Gastroesophageal sphincter (tissue), 3 donors: ENCODE measurements at regions not wholly inside any gene's neighbourhood (a gene's known extent, or its start where the extent isn't known, plus 50 kb on each side); places are given as distances from the start of the nearest gene placed in this dataset.

Experiments
- CTCF ChIP-seq, 4 experiments: fragments of 200-600 bp in 2 of 4; fragments of 450-650 bp in 2 of 4; sonication (generic) in 1 of 4; IDR thresholded peaks; one replicate each; pipeline ENCODE4 v1.5.1; 2017 to 2019; ENCODE audit warnings: antibody characterized with exemption in 4 of 4, mild to moderate bottlenecking in 2 of 4, moderate library complexity in 2 of 4
- POLR2A ChIP-seq, 2 donors: fragments of 450-650 bp; IDR thresholded peaks; one replicate each; pipeline ENCODE4 v1.6.1; 2017; ENCODE audit warnings: antibody characterized with exemption in 2 of 2, mild to moderate bottlenecking in 2 of 2, moderate library complexity in 1 of 2
- POLR2AphosphoS5 ChIP-seq: sonication (generic); formaldehyde crosslinking; IDR thresholded peaks from one replicate; pipeline ENCODE4 v1.6.1; 2017; ENCODE audit warnings: antibody characterized with exemption

- TF ChIP-seq CTCF (IDR thresholded peaks at IDR 0.05) (no peak), POLR2A (IDR thresholded peaks at IDR 0.05) (no peak), POLR2AphosphoS5 (no peak)
Measured at GRCh38 chr12:131494216-131494615, 216.7 kb upstream of the SFSWAP start.
